ENCODE measurements at regions not wholly inside any gene's neighbourhood (a gene's known extent, or its start where the extent isn't known, plus 50 kb on each side); places are given as distances from the start of the nearest gene placed in this dataset.

GRCh38 chr2:53174539-53174938 is 593.1 kb upstream of the CHAC2 start:
- Histone ChIP-seq H3K27ac (ENCODE audit: low read depth, low read length) (no peak overlapping the region), H3K36me3 (ENCODE audit: control insufficient read depth in 5 of 5, insufficient read depth in 5 of 5, low read length in 5 of 5) (no peaks in the 10 kb centered on the region), H3K27me3 (ENCODE audit: control insufficient read depth in 5 of 5, insufficient read depth in 4 of 5, low read length in 5 of 5) (no peaks in the 10 kb centered on the region), H3K4me1 (ENCODE audit: control insufficient read depth in 5 of 5, insufficient read depth in 5 of 5, low read length in 5 of 5) (peaks cover 0 to 13% (median 3%) of the 10 kb centered on the region in 5 donors), H3K4me3 (ENCODE audit: low read depth in 1 of 5, low read length in 5 of 5) (no peak overlapping the region), H3K9ac (ENCODE audit: low read length in 5 of 5) (no peak overlapping the region), H3K9me3 (ENCODE audit: control insufficient read depth in 5 of 5, low read length in 5 of 5) (no peaks in the 10 kb centered on the region)

DNA sequence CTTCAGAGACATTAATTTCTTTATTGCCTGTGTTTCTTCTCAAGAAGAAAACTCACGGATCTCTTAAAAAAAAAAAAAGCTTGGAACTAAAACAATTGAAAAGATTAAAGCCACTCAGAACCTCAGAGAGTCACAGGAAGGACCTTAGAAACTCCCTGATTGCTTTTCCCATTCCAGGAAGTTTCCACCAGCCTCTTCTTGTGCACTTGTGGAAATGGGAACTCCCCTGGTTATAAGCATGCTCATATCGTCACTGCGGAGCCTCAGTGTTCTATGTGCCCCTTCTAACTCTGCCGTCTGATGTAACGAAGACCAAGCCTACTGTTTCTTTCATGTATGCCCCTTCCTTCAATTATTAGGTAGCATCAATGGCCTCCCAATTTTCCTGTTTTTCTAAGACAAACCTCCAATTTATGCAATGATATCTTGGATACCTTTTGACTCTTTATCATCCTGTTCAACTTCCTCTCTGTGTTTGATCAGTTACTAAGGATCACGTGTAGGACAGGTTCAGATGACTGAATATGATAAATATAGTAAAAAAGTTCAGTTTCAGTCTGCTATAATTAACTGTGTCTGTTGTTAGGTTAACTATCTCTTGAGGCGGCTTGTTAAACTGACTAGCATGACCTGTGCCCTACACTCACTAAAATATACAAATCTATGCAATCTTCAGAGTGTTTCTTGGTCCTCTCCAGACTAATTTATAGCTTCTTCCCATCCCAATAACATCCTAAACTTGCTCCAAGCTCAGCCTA is 593.7 kb upstream of the CHAC2 start:
- Histone ChIP-seq H3K9ac (ENCODE audit: low read length in 5 of 5) (no peak overlapping the region), H3K4me3 (ENCODE audit: low read depth in 1 of 5, low read length in 5 of 5) (no peak overlapping the region)

GRCh38 chr2:53173091-53173490 is 594.5 kb upstream of the CHAC2 start:
- H3K9ac ChIP-seq (ENCODE audit: low read length in 5 of 5) = no peak overlapping the region
- H3K9me3 ChIP-seq (ENCODE audit: control insufficient read depth in 5 of 5, low read length in 5 of 5) = no peaks in the 10 kb centered on the region
- no peak overlapping the region for H3K27ac ChIP-seq (ENCODE audit: low read depth, low read length)
- peaks cover 0 to 13% (median 3%) of the 10 kb centered on the region in 5 donors for H3K4me1 ChIP-seq (ENCODE audit: control insufficient read depth in 5 of 5, insufficient read depth in 5 of 5, low read length in 5 of 5)
- no peaks in the 10 kb centered on the region for H3K27me3 ChIP-seq (ENCODE audit: control insufficient read depth in 5 of 5, insufficient read depth in 4 of 5, low read length in 5 of 5)
- H3K36me3 ChIP-seq (ENCODE audit: control insufficient read depth in 5 of 5, insufficient read depth in 5 of 5, low read length in 5 of 5) = no peaks in the 10 kb centered on the region
- H3K4me3 ChIP-seq (ENCODE audit: low read depth in 1 of 5, low read length in 5 of 5) = no peak overlapping the region

More for the DNA sequence above, 593.7 kb upstream of the CHAC2 start:
- Histone ChIP-seq H3K27ac (ENCODE audit: low read depth, low read length) (no peak overlapping the region), H3K36me3 (ENCODE audit: control insufficient read depth in 5 of 5, insufficient read depth in 5 of 5, low read length in 5 of 5) (no peaks in the 10 kb centered on the region), H3K4me1 (ENCODE audit: control insufficient read depth in 5 of 5, insufficient read depth in 5 of 5, low read length in 5 of 5) (peaks cover 0 to 13% (median 3%) of the 10 kb centered on the region in 5 donors), H3K9me3 (ENCODE audit: control insufficient read depth in 5 of 5, low read length in 5 of 5) (no peaks in the 10 kb centered on the region), H3K27me3 (ENCODE audit: control insufficient read depth in 5 of 5, insufficient read depth in 4 of 5, low read length in 5 of 5) (no peaks in the 10 kb centered on the region)

- H3K36me3 ChIP-seq (ENCODE audit: control insufficient read depth in 5 of 5, insufficient read depth in 5 of 5, low read length in 5 of 5) = no peaks in the 10 kb centered on the region
- H3K27me3 ChIP-seq (ENCODE audit: control insufficient read depth in 5 of 5, insufficient read depth in 4 of 5, low read length in 5 of 5) = no peaks in the 10 kb centered on the region
- peak overlapping the region in 1 of 5 donors; percentile 17 for H3K9ac ChIP-seq (ENCODE audit: low read length in 5 of 5)
- peaks cover 0 to 13% (median 3%) of the 10 kb centered on the region in 5 donors for H3K4me1 ChIP-seq (ENCODE audit: control insufficient read depth in 5 of 5, insufficient read depth in 5 of 5, low read length in 5 of 5)
- H3K9me3 ChIP-seq (ENCODE audit: control insufficient read depth in 5 of 5, low read length in 5 of 5) = no peaks in the 10 kb centered on the region
- no peak overlapping the region for H3K27ac ChIP-seq (ENCODE audit: low read depth, low read length)
- no peak overlapping the region for H3K4me3 ChIP-seq (ENCODE audit: low read depth in 1 of 5, low read length in 5 of 5)
These were observed 597.1 kb upstream of the CHAC2 start for GRCh38 chr2:53170466-53170865.

DNA sequence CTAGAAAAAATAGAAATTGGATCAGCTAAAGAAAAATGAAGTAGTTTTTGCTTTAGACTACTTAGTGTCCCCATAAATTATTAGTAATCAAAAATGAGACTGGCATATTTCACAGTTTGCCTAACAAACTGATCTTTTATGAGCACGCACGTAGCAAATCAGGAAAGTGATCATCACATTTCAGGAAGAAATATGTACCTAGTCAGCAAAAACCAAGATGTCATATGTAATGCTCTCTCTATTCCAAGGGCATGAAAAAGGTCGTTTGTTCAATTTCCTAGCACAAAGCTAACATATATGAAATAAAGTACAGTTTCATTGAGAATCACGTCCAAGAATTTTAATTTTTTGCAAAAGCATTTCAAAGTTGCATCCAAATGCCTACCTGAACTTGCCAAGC is 600.4 kb upstream of the CHAC2 start:
- no peak overlapping the region for H3K27ac ChIP-seq (ENCODE audit: low read depth, low read length)
- no peak overlapping the region for H3K4me3 ChIP-seq (ENCODE audit: low read depth in 1 of 5, low read length in 5 of 5)
- peaks cover 0 to 5% (median 0%) of the 10 kb centered on the region in 5 donors for H3K4me1 ChIP-seq (ENCODE audit: control insufficient read depth in 5 of 5, insufficient read depth in 5 of 5, low read length in 5 of 5)
- no peaks in the 10 kb centered on the region for H3K27me3 ChIP-seq (ENCODE audit: control insufficient read depth in 5 of 5, insufficient read depth in 4 of 5, low read length in 5 of 5)
- H3K36me3 ChIP-seq (ENCODE audit: control insufficient read depth in 5 of 5, insufficient read depth in 5 of 5, low read length in 5 of 5) = no peaks in the 10 kb centered on the region
- H3K9me3 ChIP-seq (ENCODE audit: control insufficient read depth in 5 of 5, low read length in 5 of 5) = peaks cover 0 to 1% (median 0%) of the 10 kb centered on the region in 5 donors
- no peak overlapping the region for H3K9ac ChIP-seq (ENCODE audit: low read length in 5 of 5)

GRCh38 chr2:53150146-53150545 is 617.5 kb upstream of the CHAC2 start:
- no peak overlapping the region for H3K9ac ChIP-seq (ENCODE audit: low read length in 5 of 5)
- H3K4me3 ChIP-seq (ENCODE audit: low read depth in 1 of 5, low read length in 5 of 5) = no peak overlapping the region
- H3K36me3 ChIP-seq (ENCODE audit: control insufficient read depth in 5 of 5, insufficient read depth in 5 of 5, low read length in 5 of 5) = no peaks in the 10 kb centered on the region
- H3K27ac ChIP-seq (ENCODE audit: low read depth, low read length) = no peak overlapping the region
- H3K27me3 ChIP-seq (ENCODE audit: control insufficient read depth in 5 of 5, insufficient read depth in 4 of 5, low read length in 5 of 5) = no peaks in the 10 kb centered on the region
- H3K4me1 ChIP-seq (ENCODE audit: control insufficient read depth in 5 of 5, insufficient read depth in 5 of 5, low read length in 5 of 5) = no peaks in the 10 kb centered on the region
- H3K9me3 ChIP-seq (ENCODE audit: control insufficient read depth in 5 of 5, low read length in 5 of 5) = peaks cover 0 to 4% (median 0%) of the 10 kb centered on the region in 5 donors

DNA sequence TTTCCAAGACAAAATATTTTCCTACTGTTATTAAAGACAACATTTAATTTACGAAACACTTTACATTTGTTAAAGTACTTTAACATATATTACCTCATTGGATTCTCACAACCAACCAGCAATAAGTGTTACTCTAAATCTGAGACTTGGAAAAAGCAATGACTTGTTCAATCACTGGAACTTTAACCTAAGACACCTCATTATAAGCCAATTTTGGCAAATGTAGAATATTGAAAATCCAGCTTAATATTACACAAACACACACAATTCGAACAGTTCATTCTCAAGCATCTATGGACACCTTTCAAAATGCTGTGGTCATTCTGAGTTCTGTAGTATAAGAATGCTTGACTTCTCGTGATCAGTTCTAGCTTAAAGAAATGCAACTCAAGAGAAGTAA is 619.4 kb upstream of the CHAC2 start:
- Histone ChIP-seq H3K4me3 (ENCODE audit: low read depth in 1 of 5, low read length in 5 of 5) (no peak overlapping the region), H3K4me1 (ENCODE audit: control insufficient read depth in 5 of 5, insufficient read depth in 5 of 5, low read length in 5 of 5) (no peaks in the 10 kb centered on the region), H3K27me3 (ENCODE audit: control insufficient read depth in 5 of 5, insufficient read depth in 4 of 5, low read length in 5 of 5) (no peaks in the 10 kb centered on the region), H3K36me3 (ENCODE audit: control insufficient read depth in 5 of 5, insufficient read depth in 5 of 5, low read length in 5 of 5) (no peaks in the 10 kb centered on the region), H3K9me3 (ENCODE audit: control insufficient read depth in 5 of 5, low read length in 5 of 5) (no peaks in the 10 kb centered on the region), H3K9ac (ENCODE audit: low read length in 5 of 5) (no peak overlapping the region), H3K27ac (ENCODE audit: low read depth, low read length) (no peak overlapping the region)

DNA sequence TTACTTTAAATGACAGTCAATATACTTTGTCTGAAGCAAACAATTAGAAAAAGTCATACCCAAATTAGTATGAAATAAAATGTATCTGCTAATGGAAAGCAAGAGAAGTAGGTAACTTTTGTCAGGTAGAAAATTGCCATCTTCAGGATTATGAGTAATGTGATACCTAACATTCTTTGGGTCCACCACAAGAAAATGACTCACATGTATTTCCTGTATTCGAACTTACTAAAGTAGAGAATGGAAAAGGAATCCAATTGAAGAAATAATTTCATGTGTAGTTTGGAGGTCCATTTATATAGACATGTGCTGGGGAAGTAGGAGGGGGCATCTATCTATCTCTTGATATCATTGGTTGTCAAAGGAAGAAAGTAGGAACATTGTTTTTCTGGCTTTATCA is 636.2 kb upstream of the CHAC2 start:
- no peaks in the 10 kb centered on the region for H3K27me3 ChIP-seq (ENCODE audit: control insufficient read depth in 5 of 5, insufficient read depth in 4 of 5, low read length in 5 of 5)
- no peak overlapping the region for H3K27ac ChIP-seq (ENCODE audit: low read depth, low read length)
- no peaks in the 10 kb centered on the region for H3K36me3 ChIP-seq (ENCODE audit: control insufficient read depth in 5 of 5, insufficient read depth in 5 of 5, low read length in 5 of 5)
- H3K4me3 ChIP-seq (ENCODE audit: low read depth in 1 of 5, low read length in 5 of 5) = no peak overlapping the region
- peaks cover 0 to 12% (median 4%) of the 10 kb centered on the region in 5 donors for H3K4me1 ChIP-seq (ENCODE audit: control insufficient read depth in 5 of 5, insufficient read depth in 5 of 5, low read length in 5 of 5)
- no peak overlapping the region for H3K9ac ChIP-seq (ENCODE audit: low read length in 5 of 5)
- no peaks in the 10 kb centered on the region for H3K9me3 ChIP-seq (ENCODE audit: control insufficient read depth in 5 of 5, low read length in 5 of 5)

DNA sequence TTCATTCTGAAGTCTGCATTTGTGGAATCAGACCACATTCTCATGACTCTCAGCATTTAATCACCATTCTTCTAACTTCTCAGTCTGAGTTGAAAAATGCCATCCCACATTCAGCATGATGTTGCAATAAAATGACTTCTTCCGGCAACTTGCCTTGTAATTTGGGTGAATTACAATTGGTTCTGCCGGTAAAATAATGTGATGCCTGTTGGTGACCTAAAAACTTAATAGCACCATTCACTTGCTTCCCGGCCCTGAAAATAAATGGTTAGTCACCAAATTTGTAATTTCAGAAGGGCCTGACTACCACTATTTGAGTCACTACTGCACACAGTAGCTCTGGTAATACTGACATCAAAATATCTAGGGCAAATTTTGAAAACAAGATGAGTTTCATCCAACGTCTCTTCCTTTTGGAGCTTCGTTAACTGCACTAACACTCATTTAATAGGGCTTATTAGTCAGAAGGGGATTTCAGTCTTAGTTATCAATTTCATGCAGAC is 637.1 kb upstream of the CHAC2 start:
- H3K27ac ChIP-seq (ENCODE audit: low read depth, low read length) = no peak overlapping the region
- peaks cover 0 to 12% (median 4%) of the 10 kb centered on the region in 5 donors for H3K4me1 ChIP-seq (ENCODE audit: control insufficient read depth in 5 of 5, insufficient read depth in 5 of 5, low read length in 5 of 5)
- no peaks in the 10 kb centered on the region for H3K9me3 ChIP-seq (ENCODE audit: control insufficient read depth in 5 of 5, low read length in 5 of 5)
- H3K36me3 ChIP-seq (ENCODE audit: control insufficient read depth in 5 of 5, insufficient read depth in 5 of 5, low read length in 5 of 5) = no peaks in the 10 kb centered on the region
- no peaks in the 10 kb centered on the region for H3K27me3 ChIP-seq (ENCODE audit: control insufficient read depth in 5 of 5, insufficient read depth in 4 of 5, low read length in 5 of 5)
- no peak overlapping the region for H3K9ac ChIP-seq (ENCODE audit: low read length in 5 of 5)
- no peak overlapping the region for H3K4me3 ChIP-seq (ENCODE audit: low read depth in 1 of 5, low read length in 5 of 5)

DNA sequence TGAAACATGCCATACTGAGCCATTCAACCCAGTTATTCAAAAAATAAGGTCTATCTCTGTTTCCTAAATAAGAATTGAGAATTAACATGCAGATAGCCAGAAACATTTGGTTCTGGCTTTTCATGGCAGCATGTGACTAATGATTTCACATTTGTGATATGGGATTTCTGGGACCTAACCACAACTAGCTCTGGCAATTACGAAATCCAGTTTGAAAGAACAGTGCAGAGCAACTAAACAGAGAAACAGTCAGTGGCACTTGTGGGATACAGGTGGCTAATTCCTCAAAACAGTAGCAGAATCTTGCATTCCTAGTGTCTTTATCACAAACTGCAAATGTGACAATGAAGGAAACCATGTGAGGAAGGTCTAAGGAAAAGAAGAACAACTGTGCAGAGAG is 637.8 kb upstream of the CHAC2 start:
- no peak overlapping the region for H3K4me3 ChIP-seq (ENCODE audit: low read depth in 1 of 5, low read length in 5 of 5)
- no peaks in the 10 kb centered on the region for H3K27me3 ChIP-seq (ENCODE audit: control insufficient read depth in 5 of 5, insufficient read depth in 4 of 5, low read length in 5 of 5)
- no peak overlapping the region for H3K27ac ChIP-seq (ENCODE audit: low read depth, low read length)
- no peaks in the 10 kb centered on the region for H3K36me3 ChIP-seq (ENCODE audit: control insufficient read depth in 5 of 5, insufficient read depth in 5 of 5, low read length in 5 of 5)
- no peak overlapping the region for H3K9ac ChIP-seq (ENCODE audit: low read length in 5 of 5)
- H3K4me1 ChIP-seq (ENCODE audit: control insufficient read depth in 5 of 5, insufficient read depth in 5 of 5, low read length in 5 of 5) = peaks cover 0 to 12% (median 4%) of the 10 kb centered on the region in 5 donors
- no peaks in the 10 kb centered on the region for H3K9me3 ChIP-seq (ENCODE audit: control insufficient read depth in 5 of 5, low read length in 5 of 5)

All from subcutaneous abdominal adipose tissue (tissue), 5 donors.